ENCODE measurements at regions not wholly inside any gene's neighbourhood (a gene's known extent, or its start where the extent isn't known, plus 50 kb on each side); places are given as distances from the start of the nearest gene placed in this dataset.

GRCh38 chr4:182143822-182144625 lies 99.2 kb upstream of the TENM3 start:
- no peak for TF ChIP-seq ZNF780A (CRISPR knock-in tag; IDR thresholded peaks at IDR 0.05)
- no peak for TF ChIP-seq SRSF1 (optimal IDR thresholded peaks at IDR 0.05; ENCODE audit: low read depth, low read length)
- no peak for TF ChIP-seq ZSCAN31 (CRISPR knock-in tag; IDR thresholded peaks at IDR 0.05; ENCODE audit: low read depth)
- TF ChIP-seq ZMYM2 (CRISPR knock-in tag; IDR thresholded peaks at IDR 0.05), result no peak
- no peak for TF ChIP-seq EHMT2 (IDR thresholded peaks at IDR 0.05; ENCODE audit: borderline replicate concordance, low read depth, low read length)
- no peak for TF ChIP-seq E2F1 (CRISPR knock-in tag; IDR thresholded peaks at IDR 0.05)
- no peak for TF ChIP-seq CTCF (CRISPR knock-in tag; IDR thresholded peaks at IDR 0.05)

Data from HepG2 (cell line).